HL-60 (cell line): ENCODE measurements at regions not wholly inside any gene's neighbourhood (a gene's known extent, or its start where the extent isn't known, plus 50 kb on each side); places are given as distances from the start of the nearest gene placed in this dataset.

Experiments used
- DNase-seq, 2 experiments: peaks; one replicate each; pipeline ENCODE4 v3.0.0-alpha.2; 2010 to 2020; ENCODE audit warnings: low read depth in 1 of 2, low spot score in 1 of 2
- H3K27ac ChIP-seq: fragments of 250-450 bp; sonication (Bioruptor Pico); replicated peaks from 2 replicates; pipeline ENCODE4 v1.5.1; 2020; ENCODE audit warnings: mild to moderate bottlenecking, moderate library complexity
- H3K27me3 ChIP-seq: fragments of 250-450 bp; sonication (Bioruptor Pico); 2 replicates; pipeline ENCODE4 v1.5.1; 2021; ENCODE audit warnings: mild to moderate bottlenecking, moderate library complexity; ENCODE audit not compliant: insufficient read depth, poor library complexity, severe bottlenecking
- H3K4me3 ChIP-seq: replicated peaks from 2 replicates; pipeline ENCODE4 v1.5.1; 2011; ENCODE audit warnings: mild to moderate bottlenecking, control low read depth, low read length; ENCODE audit not compliant: insufficient read depth
- CTCF ChIP-seq: IDR thresholded peaks from one replicate; pipeline ENCODE4 v1.5.1; 2011; ENCODE audit warnings: low read length, control low read depth, inconsistent platforms; ENCODE audit not compliant: insufficient read depth
- GABPA ChIP-seq: IDR thresholded peaks from 2 replicates; pipeline ENCODE4 v1.6.1; 2012; ENCODE audit warnings: low read depth
- POLR2AphosphoS5 ChIP-seq: IDR thresholded peaks from 2 replicates; pipeline ENCODE4 v1.6.1; 2012; ENCODE audit warnings: low read depth
- REST ChIP-seq: IDR thresholded peaks from 2 replicates; pipeline ENCODE4 v1.6.1; 2012; ENCODE audit warnings: low read depth; ENCODE audit not compliant: insufficient replicate concordance
- SPI1 ChIP-seq: IDR thresholded peaks from 2 replicates; pipeline ENCODE4 v1.6.1; 2012; ENCODE audit warnings: low read depth, mild to moderate bottlenecking, borderline replicate concordance

- Histone ChIP-seq H3K4me3 (no peak overlapping the region), H3K27me3 (no peaks in the 10 kb centered on the region), H3K27ac (no peak overlapping the region)
- no peak for TF ChIP-seq GABPA
- no peak for TF ChIP-seq SPI1
- TF ChIP-seq REST: no peak
- no peak for TF ChIP-seq CTCF
- no peak for TF ChIP-seq POLR2AphosphoS5
- DNase-seq: no peak
Observed at GRCh38 chr2:220296174-220296573, 668.7 kb downstream of the SLC4A3 start.

GRCh38 chr2:220297093-220297492 lies 669.7 kb downstream of the SLC4A3 start:
- Histone ChIP-seq H3K27me3 (no peaks in the 10 kb centered on the region), H3K27ac (no peak overlapping the region), H3K4me3 (no peak overlapping the region)
- no peak for DNase-seq
- no peak for TF ChIP-seq SPI1
- TF ChIP-seq REST: no peak
- no peak for TF ChIP-seq POLR2AphosphoS5
- no peak for TF ChIP-seq CTCF
- TF ChIP-seq GABPA: no peak

- no peak for DNase-seq
- H3K27ac ChIP-seq: no peak overlapping the region
- TF ChIP-seq GABPA (no peak), REST (no peak), CTCF (no peak), SPI1 (no peak), POLR2AphosphoS5 (no peak)
- H3K4me3 ChIP-seq: no peak overlapping the region
- no peaks in the 10 kb centered on the region for H3K27me3 ChIP-seq
Observed at GRCh38 chr2:220300806-220301205, 673.4 kb downstream of the SLC4A3 start.
